Stimulated activated memory B cell treated with anti-CD40 and anti-IgM and Interleukin-4, amounts not matched to agents 10 μg/mL and 1 μg/mL and 100 μg/mL, for 72 hours (primary cell): ENCODE measurements at regions not wholly inside any gene's neighbourhood (a gene's known extent, or its start where the extent isn't known, plus 50 kb on each side); places are given as distances from the start of the nearest gene placed in this dataset.

Experiments
- ATAC-seq: fragments of 150-1000 bp; cut with Tn5 transposase; 2 replicates; pipeline ENCODE4 v1.10.0; 2021
- H3K27ac Mint-ChIP-seq: one replicate; pipeline ENCODE4 v1.8.0; 2022; ENCODE audit warnings: mild to moderate bottlenecking, mixed read lengths
- H3K27me3 Mint-ChIP-seq: one replicate; pipeline ENCODE4 v1.8.0; 2022; ENCODE audit warnings: mixed read lengths
- H3K36me3 Mint-ChIP-seq: one replicate; pipeline ENCODE4 v1.8.0; 2022; ENCODE audit warnings: mixed read lengths
- H3K4me1 Mint-ChIP-seq: one replicate; pipeline ENCODE4 v1.8.0; 2022; ENCODE audit warnings: mixed read lengths
- H3K4me3 Mint-ChIP-seq: one replicate; pipeline ENCODE4 v1.8.0; 2022; ENCODE audit warnings: mild to moderate bottlenecking, moderate library complexity, mixed read lengths
- H3K9me3 Mint-ChIP-seq: one replicate; pipeline ENCODE4 v1.8.0; 2022; ENCODE audit warnings: mixed read lengths

DNA sequence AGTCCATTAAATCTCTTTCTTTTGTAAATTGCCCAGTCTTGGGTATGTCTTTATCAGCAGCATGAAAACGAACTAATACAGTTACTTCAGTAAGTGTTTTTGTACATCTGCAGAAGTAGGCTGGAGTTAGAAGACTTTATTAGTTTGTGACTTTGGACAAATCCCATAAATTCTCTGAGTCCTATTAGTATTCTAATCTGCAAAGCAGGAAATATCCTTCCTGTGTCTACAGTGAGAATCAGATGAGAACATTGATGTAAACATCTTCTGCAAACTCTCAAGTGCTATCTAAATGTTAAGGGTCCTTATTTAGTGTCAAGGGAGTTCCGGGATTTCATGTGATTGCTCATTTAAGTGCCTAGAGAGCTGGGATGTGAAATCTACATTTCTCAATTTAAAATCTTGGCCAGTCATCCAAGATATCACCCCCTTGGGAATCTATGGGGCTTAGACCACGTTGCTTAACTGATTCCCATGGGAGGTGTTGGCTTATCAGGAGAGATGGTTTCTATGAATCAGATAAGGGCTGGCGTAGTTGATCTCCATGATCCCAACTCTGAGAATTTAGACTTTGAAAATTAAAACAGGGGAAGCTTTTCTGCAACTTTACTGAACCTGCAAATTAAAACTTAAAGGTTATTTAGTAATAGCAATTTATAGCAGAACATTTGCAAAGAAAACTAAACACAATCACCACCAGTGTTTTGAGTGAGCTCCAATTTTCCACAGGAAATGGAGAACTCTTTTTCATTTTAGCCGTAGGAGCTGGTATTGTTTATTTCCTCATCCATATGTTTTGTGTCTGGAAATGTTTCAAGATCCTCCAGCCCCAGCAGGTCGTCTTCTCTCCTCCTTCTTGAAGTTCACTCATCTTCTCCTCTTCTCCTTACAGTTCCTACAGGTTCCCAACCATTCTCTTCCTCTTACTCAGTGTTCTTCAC lies 241.6 kb upstream of the CD180 start:
- Mint-ChIP-seq H3K27ac (no peak overlapping the region), H3K36me3 (no peaks in the 10 kb centered on the region), H3K4me3 (no peak overlapping the region), H3K4me1 (no peaks in the 10 kb centered on the region), H3K27me3 (no peaks in the 10 kb centered on the region), H3K9me3 (no peaks in the 10 kb centered on the region)
- ATAC-seq = no peak

- Mint-ChIP-seq H3K9me3 (no peaks in the 10 kb centered on the region), H3K27me3 (no peaks in the 10 kb centered on the region), H3K27ac (no peak overlapping the region), H3K36me3 (no peaks in the 10 kb centered on the region), H3K4me3 (no peak overlapping the region), H3K4me1 (no peaks in the 10 kb centered on the region)
- no peak for ATAC-seq
Measured at GRCh38 chr5:67435032-67435431, 238.4 kb upstream of the CD180 start.

- H3K9me3 Mint-ChIP-seq = no peaks in the 10 kb centered on the region
Measured at GRCh38 chr5:67434466-67434865, 237.9 kb upstream of the CD180 start.

DNA sequence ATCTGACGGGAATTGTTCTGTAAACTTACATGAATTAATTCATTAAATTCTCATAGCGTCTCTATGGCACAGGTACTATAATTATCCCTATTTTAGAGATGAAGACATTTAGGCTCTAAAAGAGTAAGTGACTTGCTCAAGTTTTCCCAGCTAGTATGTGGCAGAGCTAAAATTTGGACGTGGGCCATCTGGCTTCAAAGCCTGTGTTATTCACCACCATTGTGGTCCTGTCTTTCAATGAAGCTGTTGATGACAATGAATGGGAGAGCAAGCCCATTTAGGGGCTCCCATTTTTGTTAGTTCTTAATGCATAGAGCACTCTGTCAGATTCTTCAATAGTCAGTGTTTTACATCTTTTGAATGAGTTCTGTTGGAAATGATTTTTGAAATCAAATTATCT lies 236.0 kb upstream of the CD180 start:
- Mint-ChIP-seq H3K27ac (no peak overlapping the region), H3K27me3 (no peaks in the 10 kb centered on the region), H3K36me3 (no peaks in the 10 kb centered on the region), H3K4me1 (no peaks in the 10 kb centered on the region), H3K4me3 (no peak overlapping the region), H3K9me3 (peaks cover 3% of the 10 kb centered on the region)
- ATAC-seq = no peak

More at GRCh38 chr5:67434466-67434865, 237.9 kb upstream of the CD180 start:
- H3K4me3 Mint-ChIP-seq = no peak overlapping the region
- ATAC-seq = no peak
- H3K4me1 Mint-ChIP-seq = no peaks in the 10 kb centered on the region
- no peaks in the 10 kb centered on the region for H3K27me3 Mint-ChIP-seq
- no peaks in the 10 kb centered on the region for H3K36me3 Mint-ChIP-seq
- no peak overlapping the region for H3K27ac Mint-ChIP-seq

DNA sequence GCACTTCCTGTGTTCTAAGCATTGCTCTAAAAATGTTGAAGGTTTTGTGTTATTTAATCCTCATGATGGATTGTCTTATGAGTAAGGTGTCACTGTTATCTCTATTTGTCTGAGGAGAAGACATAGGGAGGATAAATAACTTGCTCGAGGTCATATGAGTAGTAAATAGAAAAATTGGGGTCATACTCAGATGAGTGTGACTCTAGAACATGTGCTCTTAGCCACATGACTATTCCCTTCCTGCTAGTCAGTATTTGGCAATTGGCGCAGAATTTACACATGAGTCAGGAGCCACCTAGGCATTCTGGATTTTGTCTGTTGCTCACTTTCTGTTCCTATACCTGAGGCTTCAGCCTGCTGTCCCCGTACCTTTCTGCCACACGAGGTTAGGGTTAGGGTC lies 234.6 kb upstream of the CD180 start:
- no peaks in the 10 kb centered on the region for H3K4me1 Mint-ChIP-seq
- H3K27me3 Mint-ChIP-seq = no peaks in the 10 kb centered on the region
- no peaks in the 10 kb centered on the region for H3K36me3 Mint-ChIP-seq
- H3K9me3 Mint-ChIP-seq = peaks cover 3% of the 10 kb centered on the region
- no peak for ATAC-seq
- H3K4me3 Mint-ChIP-seq = no peak overlapping the region
- H3K27ac Mint-ChIP-seq = no peak overlapping the region

DNA sequence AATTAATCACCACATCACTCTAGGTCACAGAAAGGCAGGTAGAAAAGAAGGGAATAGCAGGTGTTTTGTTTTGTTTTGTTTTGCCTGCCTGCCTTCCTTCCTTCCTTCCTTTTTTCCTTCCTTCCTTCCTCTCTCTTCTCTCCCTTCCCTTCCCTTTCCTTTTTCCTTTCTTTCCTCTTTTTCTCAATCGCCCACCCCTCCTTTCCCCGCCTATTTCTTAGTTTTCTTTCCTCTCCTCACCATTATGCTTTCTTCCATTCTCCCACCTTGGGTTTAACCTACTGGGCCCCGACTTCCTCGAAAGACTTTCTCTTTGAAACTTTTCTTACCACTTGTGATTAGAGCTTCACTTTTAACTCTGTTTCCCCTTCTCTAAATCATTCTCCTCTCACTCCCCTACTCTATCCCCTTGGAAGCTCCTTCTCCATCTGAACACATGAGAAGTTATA lies 231.3 kb upstream of the CD180 start:
- Mint-ChIP-seq H3K9me3 (peaks cover 3% of the 10 kb centered on the region), H3K4me1 (no peaks in the 10 kb centered on the region), H3K36me3 (no peaks in the 10 kb centered on the region), H3K27ac (no peak overlapping the region), H3K4me3 (no peak overlapping the region), H3K27me3 (no peaks in the 10 kb centered on the region)
- ATAC-seq = no peak

DNA sequence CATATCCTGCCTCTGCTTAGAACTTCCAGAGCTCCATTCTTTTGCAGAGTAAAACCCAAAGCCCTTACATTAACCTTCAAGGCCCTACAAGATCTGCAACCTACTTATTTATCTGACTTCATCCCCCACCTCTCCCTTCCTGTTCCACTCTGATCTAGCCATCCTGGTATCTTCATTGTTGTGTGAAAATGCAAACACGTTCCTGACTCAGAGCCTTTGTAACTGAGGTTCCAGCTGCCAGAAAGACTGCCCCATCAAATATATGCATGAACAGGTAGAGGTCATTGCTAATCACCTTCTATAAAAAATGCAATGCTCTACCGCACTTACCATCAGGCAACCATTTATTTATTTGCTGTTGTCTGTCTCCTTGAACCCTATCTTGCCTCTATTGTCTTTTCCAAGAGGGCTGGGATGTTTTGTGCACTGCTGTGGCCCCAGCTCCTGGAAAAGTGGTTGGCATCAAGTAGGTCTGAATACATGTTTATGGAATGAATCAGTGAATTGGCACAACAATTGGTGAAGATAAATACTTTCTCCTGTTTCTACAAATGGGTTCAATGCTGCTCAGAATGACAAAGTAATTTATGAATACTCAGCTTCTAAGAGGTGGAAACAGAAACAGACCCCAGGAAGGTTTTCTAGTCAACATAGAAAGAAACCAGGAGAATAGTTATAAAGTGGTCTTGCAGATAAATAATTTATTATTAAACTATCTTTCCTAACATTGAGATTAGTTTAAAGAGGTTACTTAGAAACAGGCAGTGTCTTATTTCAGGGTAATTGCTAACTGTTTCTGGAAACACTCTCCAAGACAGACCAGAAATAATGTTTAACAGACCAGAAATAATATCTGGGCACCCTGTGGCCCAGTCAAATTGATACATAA lies 230.6 kb upstream of the CD180 start:
- H3K27ac Mint-ChIP-seq = no peak overlapping the region
- no peaks in the 10 kb centered on the region for H3K4me1 Mint-ChIP-seq
- no peaks in the 10 kb centered on the region for H3K27me3 Mint-ChIP-seq

DNA sequence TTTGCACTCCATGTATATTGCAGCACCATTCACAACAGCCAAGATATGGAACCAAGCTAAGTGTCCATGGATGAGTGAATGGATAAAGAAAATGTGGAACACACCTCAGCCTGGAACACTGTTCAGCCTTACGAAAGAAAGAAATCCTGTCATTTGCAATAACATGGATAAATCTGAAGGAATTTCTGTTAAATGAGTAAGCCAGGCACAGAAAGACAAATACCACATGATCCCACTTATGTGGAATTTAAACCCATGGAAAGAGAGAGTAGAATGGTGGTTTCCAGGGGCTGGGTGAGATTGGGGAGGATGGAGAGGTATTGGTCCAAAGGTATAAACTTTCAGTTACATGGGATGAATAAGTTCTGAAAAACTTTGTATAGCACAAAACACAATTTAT lies 228.9 kb upstream of the CD180 start:
- Mint-ChIP-seq H3K27me3 (no peaks in the 10 kb centered on the region), H3K4me1 (no peaks in the 10 kb centered on the region), H3K9me3 (peaks cover 3% of the 10 kb centered on the region), H3K36me3 (no peaks in the 10 kb centered on the region), H3K27ac (no peak overlapping the region), H3K4me3 (no peak overlapping the region)
- ATAC-seq = no peak

More for the DNA sequence above, 230.6 kb upstream of the CD180 start:
- ATAC-seq = no peak
- Mint-ChIP-seq H3K4me3 (no peak overlapping the region), H3K9me3 (peaks cover 3% of the 10 kb centered on the region), H3K36me3 (no peaks in the 10 kb centered on the region)

DNA sequence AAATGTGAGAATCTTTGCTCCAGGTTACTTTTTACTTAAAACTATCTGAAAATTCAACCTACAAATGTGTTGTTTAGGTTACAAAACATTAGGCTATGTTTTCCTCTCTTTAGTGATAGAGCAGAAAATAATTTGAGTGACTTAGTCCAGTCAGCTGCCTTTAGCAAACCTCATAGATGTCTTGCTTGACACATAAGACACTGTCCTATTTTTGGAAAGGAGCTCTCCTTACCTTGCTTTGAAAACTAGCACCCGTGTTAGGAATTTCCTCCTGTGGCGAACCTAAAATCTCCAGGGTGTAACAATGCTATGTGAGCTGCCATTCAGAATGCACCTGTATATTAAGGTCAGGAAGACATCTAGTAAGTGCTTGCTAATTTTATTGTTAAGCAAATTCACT lies 221.2 kb upstream of the CD180 start:
- H3K4me1 Mint-ChIP-seq = peaks cover 7% of the 10 kb centered on the region
- H3K27me3 Mint-ChIP-seq = no peaks in the 10 kb centered on the region
- no peak overlapping the region for H3K27ac Mint-ChIP-seq
- no peaks in the 10 kb centered on the region for H3K36me3 Mint-ChIP-seq
- no peak for ATAC-seq
- H3K4me3 Mint-ChIP-seq = no peak overlapping the region
- no peaks in the 10 kb centered on the region for H3K9me3 Mint-ChIP-seq

DNA sequence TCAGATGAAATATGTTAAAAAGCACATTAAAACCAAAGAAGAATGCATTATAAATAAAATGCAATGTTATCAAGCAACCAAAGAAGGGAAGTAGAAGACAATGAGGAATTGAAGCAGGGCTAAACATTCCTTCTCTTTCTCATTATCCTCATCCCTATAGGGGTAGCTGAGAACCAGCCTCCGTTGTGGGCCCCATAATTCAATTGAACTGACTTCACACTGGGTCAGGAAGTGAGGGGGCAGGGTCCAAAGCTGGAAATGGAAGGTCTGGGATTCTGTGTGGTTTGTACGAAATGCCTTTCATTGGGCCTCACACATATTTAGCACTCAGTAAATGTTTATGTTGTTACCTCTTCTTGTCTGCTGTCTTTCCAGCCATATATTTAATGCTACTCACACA lies 220.4 kb upstream of the CD180 start:
- Mint-ChIP-seq H3K4me3 (no peak overlapping the region), H3K27ac (no peak overlapping the region)

GRCh38 chr5:67416133-67416937 lies 219.7 kb upstream of the CD180 start:
- peak; percentile 55 for ATAC-seq
- H3K27me3 Mint-ChIP-seq = no peaks in the 10 kb centered on the region
- H3K9me3 Mint-ChIP-seq = no peaks in the 10 kb centered on the region
- H3K27ac Mint-ChIP-seq = peak overlapping the region; percentile 68
- H3K4me3 Mint-ChIP-seq = no peak overlapping the region
- peaks cover 7% of the 10 kb centered on the region for H3K4me1 Mint-ChIP-seq
- no peaks in the 10 kb centered on the region for H3K36me3 Mint-ChIP-seq

More for the DNA sequence above, 220.4 kb upstream of the CD180 start:
- no peak for ATAC-seq
- H3K4me1 Mint-ChIP-seq = peaks cover 7% of the 10 kb centered on the region
- no peaks in the 10 kb centered on the region for H3K36me3 Mint-ChIP-seq
- no peaks in the 10 kb centered on the region for H3K27me3 Mint-ChIP-seq
- H3K9me3 Mint-ChIP-seq = no peaks in the 10 kb centered on the region

- Mint-ChIP-seq H3K36me3 (no peaks in the 10 kb centered on the region), H3K27ac (no peak overlapping the region), H3K4me3 (no peak overlapping the region), H3K27me3 (no peaks in the 10 kb centered on the region), H3K4me1 (peaks cover 8% of the 10 kb centered on the region), H3K9me3 (no peaks in the 10 kb centered on the region)
- no peak for ATAC-seq
Measured at GRCh38 chr5:67414712-67415111, 218.1 kb upstream of the CD180 start.

DNA sequence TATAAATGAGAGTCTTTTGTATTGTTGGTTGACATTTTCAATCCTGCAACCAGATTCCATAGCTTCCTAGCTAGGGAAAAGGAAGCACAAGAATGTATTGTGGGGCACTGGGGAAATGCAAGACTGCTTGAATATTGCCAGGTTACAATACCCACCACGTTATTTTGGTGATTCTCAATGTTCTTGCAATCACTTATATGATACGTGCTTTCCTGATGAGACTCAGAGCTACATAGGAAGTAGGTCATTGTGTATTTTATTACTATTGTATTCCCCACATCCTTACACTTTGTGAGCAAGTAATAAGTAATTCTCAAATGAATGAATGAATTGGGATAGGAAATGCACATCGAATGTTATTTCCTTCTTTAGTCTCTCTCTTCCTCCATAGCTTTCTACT lies 217.1 kb upstream of the CD180 start:
- Mint-ChIP-seq H3K27me3 (no peaks in the 10 kb centered on the region), H3K4me3 (no peak overlapping the region), H3K4me1 (peaks cover 14% of the 10 kb centered on the region), H3K36me3 (no peaks in the 10 kb centered on the region), H3K9me3 (no peaks in the 10 kb centered on the region), H3K27ac (no peak overlapping the region)
- ATAC-seq = no peak

GRCh38 chr5:67409126-67409777 lies 212.7 kb upstream of the CD180 start:
- Mint-ChIP-seq H3K4me1 (peaks cover 7% of the 10 kb centered on the region), H3K36me3 (no peaks in the 10 kb centered on the region), H3K27ac (no peak overlapping the region), H3K4me3 (no peak overlapping the region), H3K9me3 (no peaks in the 10 kb centered on the region), H3K27me3 (no peaks in the 10 kb centered on the region)
- no peak for ATAC-seq
